Glutamatergic neuron (in vitro differentiated cells): ENCODE measurements at regions not wholly inside any gene's neighbourhood (a gene's known extent, or its start where the extent isn't known, plus 50 kb on each side); places are given as distances from the start of the nearest gene placed in this dataset.

Source experiments
- DNase-seq: peaks from one replicate; pipeline ENCODE4 v3.0.0; 2022
- H3K27ac Mint-ChIP-seq: one replicate; pipeline ENCODE4 v1.8.0; 2020; ENCODE audit warnings: mild to moderate bottlenecking, mixed read lengths, inconsistent platforms; ENCODE audit not compliant: unreplicated experiment
- H3K27me3 Mint-ChIP-seq: one replicate; pipeline ENCODE4 v1.8.0; 2020; ENCODE audit warnings: mild to moderate bottlenecking, moderate library complexity, mixed read lengths, inconsistent platforms; ENCODE audit not compliant: unreplicated experiment
- H3K36me3 Mint-ChIP-seq: one replicate; pipeline ENCODE4 v1.8.0; 2020; ENCODE audit warnings: mild to moderate bottlenecking, mixed read lengths, inconsistent platforms; ENCODE audit not compliant: unreplicated experiment
- H3K4me1 Mint-ChIP-seq: one replicate; pipeline ENCODE4 v1.8.0; 2020; ENCODE audit warnings: mild to moderate bottlenecking, low read depth, mixed read lengths, inconsistent platforms; ENCODE audit not compliant: unreplicated experiment
- H3K4me3 Mint-ChIP-seq: one replicate; pipeline ENCODE4 v1.8.0; 2020; ENCODE audit warnings: mild to moderate bottlenecking, mixed read lengths, inconsistent platforms; ENCODE audit not compliant: unreplicated experiment
- H3K9me3 Mint-ChIP-seq: one replicate; pipeline ENCODE4 v1.8.0; 2020; ENCODE audit warnings: mild to moderate bottlenecking, moderate library complexity, mixed read lengths, inconsistent platforms; ENCODE audit not compliant: unreplicated experiment
- TF ChIP-seq, protein P1 (sequence below): fragments of 200-600 bp; sonication (generic); IDR thresholded peaks from one replicate; pipeline ENCODE4 v1.5.0; 2021; ENCODE audit not compliant: partially characterized antibody, unreplicated experiment

DNA sequence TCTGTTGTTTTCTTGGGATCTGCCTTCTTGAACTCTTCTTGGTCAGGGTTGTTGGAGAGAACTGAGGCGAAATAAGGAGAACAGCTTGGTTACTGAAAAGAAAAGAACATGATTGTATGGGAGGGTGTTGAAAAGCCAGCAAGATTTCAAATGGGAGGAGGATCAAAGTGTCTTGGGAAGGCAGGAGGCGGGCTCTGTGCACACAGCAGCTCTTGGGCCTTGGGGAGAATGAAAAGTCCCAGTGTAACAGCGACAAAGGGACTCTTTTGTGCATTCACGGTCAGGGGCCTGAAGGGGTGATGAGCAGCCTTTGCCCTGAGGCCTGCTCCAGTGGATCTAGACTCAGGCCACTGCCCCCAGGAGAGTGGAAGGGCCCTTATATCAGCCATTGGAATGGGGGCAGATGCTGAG, 135.4 kb downstream of the ADAMTS15 start:
- no peak for DNase-seq
- no peaks in the 10 kb centered on the region for H3K4me1 Mint-ChIP-seq
- TF ChIP-seq, protein P1, sequence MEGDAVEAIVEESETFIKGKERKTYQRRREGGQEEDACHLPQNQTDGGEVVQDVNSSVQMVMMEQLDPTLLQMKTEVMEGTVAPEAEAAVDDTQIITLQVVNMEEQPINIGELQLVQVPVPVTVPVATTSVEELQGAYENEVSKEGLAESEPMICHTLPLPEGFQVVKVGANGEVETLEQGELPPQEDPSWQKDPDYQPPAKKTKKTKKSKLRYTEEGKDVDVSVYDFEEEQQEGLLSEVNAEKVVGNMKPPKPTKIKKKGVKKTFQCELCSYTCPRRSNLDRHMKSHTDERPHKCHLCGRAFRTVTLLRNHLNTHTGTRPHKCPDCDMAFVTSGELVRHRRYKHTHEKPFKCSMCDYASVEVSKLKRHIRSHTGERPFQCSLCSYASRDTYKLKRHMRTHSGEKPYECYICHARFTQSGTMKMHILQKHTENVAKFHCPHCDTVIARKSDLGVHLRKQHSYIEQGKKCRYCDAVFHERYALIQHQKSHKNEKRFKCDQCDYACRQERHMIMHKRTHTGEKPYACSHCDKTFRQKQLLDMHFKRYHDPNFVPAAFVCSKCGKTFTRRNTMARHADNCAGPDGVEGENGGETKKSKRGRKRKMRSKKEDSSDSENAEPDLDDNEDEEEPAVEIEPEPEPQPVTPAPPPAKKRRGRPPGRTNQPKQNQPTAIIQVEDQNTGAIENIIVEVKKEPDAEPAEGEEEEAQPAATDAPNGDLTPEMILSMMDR, result no peak
- H3K4me3 Mint-ChIP-seq, result no peak overlapping the region
- no peaks in the 10 kb centered on the region for H3K27me3 Mint-ChIP-seq
- no peaks in the 10 kb centered on the region for H3K36me3 Mint-ChIP-seq
- no peaks in the 10 kb centered on the region for H3K9me3 Mint-ChIP-seq
- no peak overlapping the region for H3K27ac Mint-ChIP-seq

DNA sequence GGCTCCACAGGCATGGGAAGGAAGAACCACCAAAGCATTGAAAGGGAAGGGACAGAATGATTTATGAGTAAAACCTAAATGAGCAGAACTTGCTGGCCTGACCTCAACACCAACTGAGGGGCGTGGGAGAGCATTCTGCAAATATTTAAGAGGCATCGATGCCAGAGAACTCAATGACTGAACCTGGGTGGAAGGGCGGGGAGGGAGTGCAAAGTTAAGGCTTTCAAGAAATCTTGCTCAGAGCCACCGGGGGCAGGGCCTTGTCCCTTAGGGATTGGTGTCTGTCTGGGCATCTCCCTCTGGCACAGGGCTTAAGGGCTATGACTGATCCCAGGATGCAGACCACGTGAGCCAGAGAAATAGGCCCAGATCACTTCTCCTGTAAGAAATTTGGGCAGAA, 137.1 kb downstream of the ADAMTS15 start:
- Mint-ChIP-seq H3K4me1 (no peaks in the 10 kb centered on the region), H3K27me3 (no peaks in the 10 kb centered on the region), H3K27ac (no peak overlapping the region), H3K9me3 (no peaks in the 10 kb centered on the region), H3K36me3 (no peaks in the 10 kb centered on the region), H3K4me3 (no peak overlapping the region)
- TF ChIP-seq, protein P1, result no peak
- DNase-seq, result no peak

DNA sequence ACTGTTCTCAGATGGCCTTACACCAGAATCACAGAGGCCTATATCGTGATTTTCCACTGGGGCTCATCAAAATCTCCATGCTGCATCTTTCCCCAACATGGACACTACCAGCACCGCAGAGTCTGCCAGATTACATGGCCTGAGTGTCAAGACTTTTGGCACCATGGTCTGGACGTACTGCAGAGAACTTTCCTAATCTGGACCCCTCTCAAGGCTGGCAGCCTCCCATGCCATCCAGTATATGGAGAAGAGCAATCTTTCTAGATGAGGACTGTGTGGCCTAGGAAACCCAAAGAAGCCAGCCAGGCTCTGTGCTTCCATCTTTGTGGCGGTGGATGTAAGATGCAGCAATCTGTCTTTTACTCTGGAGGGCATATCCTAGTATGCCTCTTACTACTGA, 139.2 kb downstream of the ADAMTS15 start:
- TF ChIP-seq, protein P1, result no peak
- DNase-seq, result no peak
- H3K27ac Mint-ChIP-seq, result no peak overlapping the region
- H3K27me3 Mint-ChIP-seq, result no peaks in the 10 kb centered on the region
- H3K36me3 Mint-ChIP-seq, result no peaks in the 10 kb centered on the region
- no peaks in the 10 kb centered on the region for H3K9me3 Mint-ChIP-seq
- H3K4me3 Mint-ChIP-seq, result no peak overlapping the region
- no peaks in the 10 kb centered on the region for H3K4me1 Mint-ChIP-seq

DNA sequence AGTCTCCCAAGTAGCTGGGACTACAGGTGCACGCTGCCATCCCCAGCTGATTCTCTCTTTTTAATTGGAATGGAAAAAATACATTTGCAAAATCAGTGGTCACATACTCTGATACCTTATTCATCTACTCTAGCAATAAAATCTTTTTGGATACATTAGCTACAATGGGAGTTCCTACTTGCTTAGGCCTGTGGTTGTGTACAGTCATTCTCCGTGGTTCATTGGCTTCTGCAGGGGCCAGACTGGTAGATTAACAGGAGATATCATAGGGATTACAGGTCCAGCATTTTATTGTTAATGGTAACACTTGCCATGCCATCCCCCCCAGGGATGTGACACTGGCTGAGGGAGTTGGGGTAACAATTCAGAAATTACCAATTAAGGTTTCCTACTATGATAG, 140.0 kb downstream of the ADAMTS15 start:
- no peak overlapping the region for H3K27ac Mint-ChIP-seq
- no peaks in the 10 kb centered on the region for H3K27me3 Mint-ChIP-seq
- no peak overlapping the region for H3K4me3 Mint-ChIP-seq
- H3K4me1 Mint-ChIP-seq, result no peaks in the 10 kb centered on the region
- DNase-seq, result no peak
- no peaks in the 10 kb centered on the region for H3K9me3 Mint-ChIP-seq
- TF ChIP-seq, protein P1, result no peak
- H3K36me3 Mint-ChIP-seq, result no peaks in the 10 kb centered on the region

DNA sequence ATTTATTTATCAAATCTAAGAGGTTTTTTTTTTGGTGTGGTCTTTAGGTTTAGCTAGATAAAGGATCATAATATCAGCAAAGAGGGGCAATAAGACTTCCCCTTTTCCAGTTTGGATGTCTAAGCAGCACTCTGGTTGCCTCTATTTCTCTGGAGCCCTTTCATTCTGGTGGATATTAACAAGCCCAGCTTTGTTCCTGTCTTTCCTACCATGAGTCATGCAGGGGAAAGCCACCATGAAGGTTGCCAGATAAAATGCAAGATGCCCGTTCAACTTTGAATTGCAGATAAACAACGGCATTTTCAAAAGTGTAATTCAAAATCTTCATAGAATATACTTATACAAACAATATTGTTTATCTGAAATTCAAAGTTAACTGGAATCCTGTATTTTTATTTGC, 143.6 kb downstream of the ADAMTS15 start:
- Mint-ChIP-seq H3K27ac (no peak overlapping the region), H3K36me3 (no peaks in the 10 kb centered on the region)

More for the DNA sequence above, 143.6 kb downstream of the ADAMTS15 start:
- H3K4me1 Mint-ChIP-seq, result no peaks in the 10 kb centered on the region
- TF ChIP-seq, protein P1, result no peak
- no peaks in the 10 kb centered on the region for H3K9me3 Mint-ChIP-seq
- no peak overlapping the region for H3K4me3 Mint-ChIP-seq
- no peak for DNase-seq
- no peaks in the 10 kb centered on the region for H3K27me3 Mint-ChIP-seq
